ENCODE measurements at regions not wholly inside any gene's neighbourhood (a gene's known extent, or its start where the extent isn't known, plus 50 kb on each side); places are given as distances from the start of the nearest gene placed in this dataset.

DNA sequence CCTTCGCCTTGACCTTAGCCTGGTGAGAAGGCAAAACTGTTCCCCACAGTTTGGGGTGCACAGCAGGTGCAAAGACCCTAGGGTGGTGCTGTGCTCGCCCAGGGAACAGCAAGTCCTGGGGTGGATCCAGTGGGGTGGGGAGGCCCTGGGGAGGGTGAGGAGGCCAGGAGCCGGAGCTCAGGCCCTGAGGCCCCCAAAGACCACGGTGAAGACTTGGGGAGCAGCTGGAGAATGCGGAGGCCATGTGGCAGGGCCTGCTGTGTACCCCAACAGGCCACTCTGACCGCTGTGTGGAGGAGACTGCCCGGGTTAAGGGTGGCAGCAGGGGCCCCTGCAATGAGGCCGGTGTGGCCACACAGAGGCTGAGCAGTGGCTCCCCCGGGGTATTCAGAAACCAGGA, 101.1 kb upstream of the RTL6 start:
- H3K9ac ChIP-seq (ENCODE audit: low read length) = no peak overlapping the region
- no peak overlapping the region for H3K4me3 ChIP-seq (ENCODE audit: low read length)
- DNase-seq (ENCODE audit: low read depth) = no peak
- no peaks in the 10 kb centered on the region for H3K4me1 ChIP-seq (ENCODE audit: control insufficient read depth, insufficient read depth, low read length)
- H3K36me3 ChIP-seq (ENCODE audit: control insufficient read depth, insufficient read depth, low read length, severe bottlenecking) = no peaks in the 10 kb centered on the region
- H3K9me3 ChIP-seq (ENCODE audit: control insufficient read depth, low read length) = no peaks in the 10 kb centered on the region
- peaks cover 53% of the 10 kb centered on the region for H3K27me3 ChIP-seq (replicated peaks; ENCODE audit: control insufficient read depth, insufficient read depth, low read length)

GRCh38 chr22:44597616-44598015, 99.6 kb upstream of the RTL6 start:
- H3K36me3 ChIP-seq (ENCODE audit: control insufficient read depth, insufficient read depth, low read length, severe bottlenecking) = no peaks in the 10 kb centered on the region
- peaks cover 56% of the 10 kb centered on the region for H3K27me3 ChIP-seq (replicated peaks; ENCODE audit: control insufficient read depth, insufficient read depth, low read length)
- DNase-seq (ENCODE audit: low read depth) = peak; percentile 13
- H3K4me1 ChIP-seq (ENCODE audit: control insufficient read depth, insufficient read depth, low read length) = no peaks in the 10 kb centered on the region
- H3K9me3 ChIP-seq (ENCODE audit: control insufficient read depth, low read length) = no peaks in the 10 kb centered on the region
- no peak overlapping the region for H3K4me3 ChIP-seq (ENCODE audit: low read length)
- H3K9ac ChIP-seq (ENCODE audit: low read length) = no peak overlapping the region

DNA sequence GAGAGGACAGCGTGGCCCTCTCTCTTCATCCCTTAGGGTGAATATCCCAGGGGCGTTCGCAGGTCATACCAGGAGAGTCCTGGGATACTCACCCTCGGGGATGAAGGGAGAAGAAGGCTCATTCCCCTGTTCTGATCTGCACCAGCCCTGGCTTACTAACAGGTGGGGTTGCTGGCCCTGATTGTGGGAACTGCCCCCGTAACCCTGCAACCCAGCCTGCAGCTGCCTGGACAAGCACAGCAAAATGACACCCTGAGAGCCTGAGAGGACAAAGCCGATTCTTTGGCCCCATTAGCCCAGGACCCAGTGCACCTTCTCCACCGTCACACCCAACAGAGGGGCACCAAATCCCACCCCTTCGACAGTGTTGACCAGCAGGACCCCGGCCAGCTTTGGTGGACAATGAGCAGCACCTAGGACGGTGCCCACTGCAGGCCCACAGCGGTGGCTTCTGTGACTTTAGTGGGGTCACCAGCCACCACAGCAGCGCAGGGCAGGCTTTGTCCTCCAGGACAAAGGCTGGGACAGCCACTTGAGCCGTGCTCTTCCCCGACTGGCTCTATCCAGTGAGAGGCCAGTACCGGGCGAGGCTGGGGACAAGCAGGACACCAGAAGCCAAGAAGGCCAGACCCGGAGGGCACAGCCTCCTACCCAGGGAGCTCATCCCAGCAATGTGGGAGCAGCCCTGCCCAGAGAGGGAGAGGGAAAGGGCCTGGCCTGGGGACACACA, 98.5 kb upstream of the RTL6 start:
- no peaks in the 10 kb centered on the region for H3K36me3 ChIP-seq (ENCODE audit: control insufficient read depth, insufficient read depth, low read length, severe bottlenecking)
- H3K4me1 ChIP-seq (ENCODE audit: control insufficient read depth, insufficient read depth, low read length) = no peaks in the 10 kb centered on the region
- no peaks in the 10 kb centered on the region for H3K9me3 ChIP-seq (ENCODE audit: control insufficient read depth, low read length)
- no peak overlapping the region for H3K9ac ChIP-seq (ENCODE audit: low read length)
- H3K4me3 ChIP-seq (ENCODE audit: low read length) = no peak overlapping the region
- peaks cover 59% of the 10 kb centered on the region for H3K27me3 ChIP-seq (replicated peaks; ENCODE audit: control insufficient read depth, insufficient read depth, low read length)
- no peak for DNase-seq (ENCODE audit: low read depth)

DNA sequence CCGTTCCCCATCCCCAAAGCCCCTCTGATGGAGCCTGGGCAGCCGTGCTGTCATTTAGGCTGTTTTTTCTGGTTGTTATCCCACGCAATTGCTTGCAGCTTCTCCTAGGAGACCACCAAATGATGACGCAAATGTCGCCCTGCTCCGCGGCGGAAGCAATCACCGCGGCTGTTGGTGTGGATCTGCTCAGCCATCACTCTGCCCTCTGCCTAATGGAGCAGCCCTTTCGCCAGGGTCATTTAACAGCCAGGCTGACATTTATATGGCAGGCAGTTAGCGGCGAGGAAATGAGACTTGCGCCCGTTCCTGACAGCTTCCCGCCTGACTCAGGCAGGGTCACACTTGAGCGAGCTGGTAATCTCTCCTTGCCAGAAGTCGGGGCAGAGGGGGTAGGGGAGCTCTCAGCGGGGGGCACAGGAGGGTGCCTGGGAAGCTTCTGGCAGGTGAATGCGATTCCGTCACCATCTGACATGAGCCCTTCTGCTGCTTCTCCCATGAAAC, 97.9 kb upstream of the RTL6 start:
- Histone ChIP-seq H3K4me3 (ENCODE audit: low read length) (no peak overlapping the region), H3K27me3 (replicated peaks; ENCODE audit: control insufficient read depth, insufficient read depth, low read length) (peaks cover 60% of the 10 kb centered on the region), H3K9me3 (ENCODE audit: control insufficient read depth, low read length) (no peaks in the 10 kb centered on the region), H3K36me3 (ENCODE audit: control insufficient read depth, insufficient read depth, low read length, severe bottlenecking) (no peaks in the 10 kb centered on the region), H3K9ac (ENCODE audit: low read length) (no peak overlapping the region), H3K4me1 (ENCODE audit: control insufficient read depth, insufficient read depth, low read length) (no peaks in the 10 kb centered on the region)
- DNase-seq (ENCODE audit: low read depth) = no peak

DNA sequence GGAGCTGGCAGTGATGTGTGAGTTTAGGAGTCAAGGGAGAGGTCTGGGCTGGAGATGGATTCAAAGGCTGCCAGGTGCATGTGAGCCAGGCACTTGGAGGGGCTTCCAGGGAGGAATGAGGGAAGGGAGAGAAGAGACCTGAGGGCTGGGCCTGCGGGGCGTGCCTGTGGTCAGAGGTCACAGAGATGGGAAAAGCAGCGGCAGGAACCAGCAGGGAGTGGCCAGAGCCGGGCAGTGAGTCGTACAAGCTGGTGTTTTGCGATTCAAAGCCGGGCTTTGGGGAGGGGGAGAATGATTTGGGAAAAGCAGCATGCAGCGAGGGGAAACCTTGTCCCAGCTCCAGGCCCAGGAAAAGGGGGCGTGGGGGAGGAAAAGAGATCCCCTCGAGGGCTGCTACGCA, 96.9 kb upstream of the RTL6 start:
- Histone ChIP-seq H3K9ac (ENCODE audit: low read length) (no peak overlapping the region), H3K9me3 (ENCODE audit: control insufficient read depth, low read length) (no peaks in the 10 kb centered on the region), H3K27me3 (replicated peaks; ENCODE audit: control insufficient read depth, insufficient read depth, low read length) (peaks cover 59% of the 10 kb centered on the region), H3K4me1 (ENCODE audit: control insufficient read depth, insufficient read depth, low read length) (no peaks in the 10 kb centered on the region), H3K4me3 (ENCODE audit: low read length) (no peak overlapping the region), H3K36me3 (ENCODE audit: control insufficient read depth, insufficient read depth, low read length, severe bottlenecking) (no peaks in the 10 kb centered on the region)
- no peak for DNase-seq (ENCODE audit: low read depth)

DNA sequence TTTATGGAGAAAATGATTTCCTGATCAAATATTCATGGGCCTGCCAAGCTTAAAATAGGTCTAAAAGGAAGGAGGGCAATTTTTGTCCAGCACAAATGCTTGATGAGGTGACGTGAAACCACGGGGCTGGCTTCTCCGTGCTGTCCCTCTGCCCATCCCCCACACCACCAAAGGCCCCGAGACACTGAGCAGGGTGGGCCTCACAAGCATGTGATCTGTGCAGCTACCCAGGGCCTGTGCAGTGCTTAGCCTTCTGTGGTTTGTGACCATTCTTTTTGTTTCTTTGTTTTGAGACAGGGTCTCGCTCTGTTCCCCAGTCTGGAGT, 94.8 kb upstream of the RTL6 start:
- Histone ChIP-seq H3K4me3 (ENCODE audit: low read length) (no peak overlapping the region), H3K36me3 (ENCODE audit: control insufficient read depth, insufficient read depth, low read length, severe bottlenecking) (no peaks in the 10 kb centered on the region), H3K27me3 (replicated peaks; ENCODE audit: control insufficient read depth, insufficient read depth, low read length) (peaks cover 53% of the 10 kb centered on the region), H3K9me3 (ENCODE audit: control insufficient read depth, low read length) (peaks cover 6% of the 10 kb centered on the region), H3K4me1 (ENCODE audit: control insufficient read depth, insufficient read depth, low read length) (no peaks in the 10 kb centered on the region), H3K9ac (ENCODE audit: low read length) (no peak overlapping the region)
- no peak for DNase-seq (ENCODE audit: low read depth)

DNA sequence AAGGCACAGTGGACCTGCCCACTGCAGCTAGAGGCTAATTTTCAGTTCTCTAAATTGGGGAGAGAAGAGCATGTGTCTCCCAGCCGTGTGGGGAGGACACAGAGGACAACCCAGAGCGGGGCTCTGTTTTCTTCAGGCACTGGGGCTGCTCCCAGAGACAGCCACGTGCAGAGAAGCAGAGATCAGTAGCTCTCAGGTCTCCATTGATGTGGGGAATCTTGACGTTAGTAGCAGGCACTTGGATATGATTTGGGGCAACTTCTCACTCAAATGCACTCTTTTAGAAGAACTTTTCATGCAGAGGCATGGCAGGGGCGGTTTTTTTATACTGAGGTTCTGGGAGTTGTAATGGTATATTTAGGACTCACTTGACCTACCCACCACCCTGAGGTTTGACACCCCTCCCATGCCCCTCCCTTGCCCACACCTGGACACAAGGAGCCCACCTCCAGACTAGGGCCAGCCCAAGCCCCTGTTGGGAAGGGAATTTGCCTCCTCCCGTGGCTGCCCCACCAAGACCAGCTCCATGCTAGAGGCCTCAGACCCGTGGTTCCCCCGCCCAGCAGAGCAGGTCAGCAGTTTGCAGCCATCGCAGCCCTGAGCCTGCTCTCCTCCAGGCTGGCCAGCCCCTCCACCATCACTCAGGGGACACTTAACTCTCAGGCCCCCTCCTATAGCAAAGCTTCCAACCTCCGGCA, 94.2 kb upstream of the RTL6 start:
- Histone ChIP-seq H3K27me3 (replicated peaks; ENCODE audit: control insufficient read depth, insufficient read depth, low read length) (peaks cover 55% of the 10 kb centered on the region), H3K4me1 (ENCODE audit: control insufficient read depth, insufficient read depth, low read length) (no peaks in the 10 kb centered on the region), H3K9ac (ENCODE audit: low read length) (no peak overlapping the region), H3K4me3 (ENCODE audit: low read length) (no peak overlapping the region), H3K9me3 (ENCODE audit: control insufficient read depth, low read length) (peaks cover 11% of the 10 kb centered on the region), H3K36me3 (ENCODE audit: control insufficient read depth, insufficient read depth, low read length, severe bottlenecking) (no peaks in the 10 kb centered on the region)
- DNase-seq (ENCODE audit: low read depth) = no peak

DNA sequence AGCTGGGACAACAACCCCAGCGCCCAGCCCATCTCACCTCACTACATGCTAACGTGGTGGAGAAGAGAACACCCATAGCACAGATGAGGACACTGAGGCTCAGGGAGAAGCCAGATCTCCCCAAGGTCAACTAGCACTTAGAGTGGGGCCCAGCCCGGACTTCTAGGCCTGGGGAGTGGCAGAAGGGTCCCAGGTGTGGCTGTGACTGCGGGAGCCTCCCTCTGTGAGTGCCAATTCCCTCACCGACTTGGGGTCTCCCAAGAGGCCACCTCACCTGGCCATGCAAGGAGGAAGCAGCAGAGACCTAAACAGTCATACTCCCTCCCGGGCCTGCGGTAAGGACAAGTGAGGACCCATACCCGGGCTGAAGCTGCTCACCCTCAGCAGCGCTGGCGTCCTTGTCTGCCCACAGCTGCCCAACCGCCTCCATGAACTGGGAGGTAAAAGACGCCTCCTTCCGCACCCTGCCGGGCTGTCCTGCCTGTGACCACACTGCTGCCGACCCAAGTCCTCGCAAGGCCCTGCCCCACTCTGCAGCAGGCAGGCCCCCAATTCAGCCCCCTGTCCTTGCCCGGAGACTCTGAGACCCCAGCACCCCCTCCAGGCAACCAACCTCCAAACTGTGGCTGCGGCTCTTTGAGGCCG, 93.2 kb upstream of the RTL6 start:
- no peak for DNase-seq (ENCODE audit: low read depth)
- no peak overlapping the region for H3K4me3 ChIP-seq (ENCODE audit: low read length)
- peaks cover 58% of the 10 kb centered on the region for H3K27me3 ChIP-seq (replicated peaks; ENCODE audit: control insufficient read depth, insufficient read depth, low read length)
- no peaks in the 10 kb centered on the region for H3K36me3 ChIP-seq (ENCODE audit: control insufficient read depth, insufficient read depth, low read length, severe bottlenecking)
- no peak overlapping the region for H3K9ac ChIP-seq (ENCODE audit: low read length)
- peaks cover 13% of the 10 kb centered on the region for H3K9me3 ChIP-seq (ENCODE audit: control insufficient read depth, low read length)
- H3K4me1 ChIP-seq (ENCODE audit: control insufficient read depth, insufficient read depth, low read length) = no peaks in the 10 kb centered on the region

DNA sequence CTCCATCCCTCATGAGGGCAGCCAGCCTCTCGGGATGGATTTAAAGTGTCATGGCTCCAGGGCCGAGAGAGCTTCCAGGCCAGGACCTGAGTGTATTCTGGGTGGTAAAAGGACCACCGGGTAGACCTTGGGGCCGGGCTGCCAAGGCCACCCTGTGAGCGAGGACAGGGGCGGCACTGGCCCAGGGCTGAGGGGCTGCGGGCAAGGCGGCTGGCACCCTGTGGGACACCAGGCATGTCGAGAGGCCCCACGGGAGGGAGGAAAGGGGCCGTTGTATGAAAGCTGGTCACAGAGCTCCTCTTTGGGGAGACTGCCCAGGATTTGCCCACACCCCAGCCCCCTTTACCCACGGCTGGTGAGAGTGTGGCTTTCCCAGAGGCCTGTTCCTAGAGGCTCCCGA, 92.3 kb upstream of the RTL6 start:
- no peak overlapping the region for H3K4me3 ChIP-seq (ENCODE audit: low read length)
- DNase-seq (ENCODE audit: low read depth) = no peak
- peaks cover 58% of the 10 kb centered on the region for H3K27me3 ChIP-seq (replicated peaks; ENCODE audit: control insufficient read depth, insufficient read depth, low read length)
- H3K9me3 ChIP-seq (ENCODE audit: control insufficient read depth, low read length) = peaks cover 13% of the 10 kb centered on the region
- no peak overlapping the region for H3K9ac ChIP-seq (ENCODE audit: low read length)
- H3K4me1 ChIP-seq (ENCODE audit: control insufficient read depth, insufficient read depth, low read length) = no peaks in the 10 kb centered on the region
- H3K36me3 ChIP-seq (ENCODE audit: control insufficient read depth, insufficient read depth, low read length, severe bottlenecking) = no peaks in the 10 kb centered on the region

- Histone ChIP-seq H3K9me3 (ENCODE audit: control insufficient read depth, low read length) (peaks cover 13% of the 10 kb centered on the region), H3K4me1 (ENCODE audit: control insufficient read depth, insufficient read depth, low read length) (no peaks in the 10 kb centered on the region), H3K36me3 (ENCODE audit: control insufficient read depth, insufficient read depth, low read length, severe bottlenecking) (no peaks in the 10 kb centered on the region), H3K9ac (ENCODE audit: low read length) (no peak overlapping the region), H3K4me3 (ENCODE audit: low read length) (no peak overlapping the region), H3K27me3 (replicated peaks; ENCODE audit: control insufficient read depth, insufficient read depth, low read length) (peaks cover 54% of the 10 kb centered on the region)
- DNase-seq (ENCODE audit: low read depth) = no peak
Observed at GRCh38 chr22:44589831-44590230, 91.8 kb upstream of the RTL6 start.

DNA sequence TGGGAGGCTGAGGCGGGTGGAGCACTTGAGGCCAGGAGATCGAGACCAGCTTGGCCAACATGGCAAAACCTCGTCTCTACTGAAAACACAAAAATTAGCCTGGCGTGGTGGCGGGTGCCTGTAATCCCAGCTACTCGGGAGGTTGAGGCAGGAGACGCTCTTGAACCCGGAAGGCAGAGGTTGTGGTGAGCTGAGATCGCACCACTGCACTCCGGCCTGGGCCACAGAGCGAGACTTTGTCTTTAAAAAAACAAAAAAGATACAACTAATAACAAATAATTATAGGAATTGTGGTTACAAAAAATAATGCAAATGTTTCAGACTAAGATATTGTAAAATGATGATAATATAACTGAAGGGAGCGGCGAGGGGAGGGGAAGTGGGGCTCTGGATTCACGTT, 90.3 kb upstream of the RTL6 start:
- Histone ChIP-seq H3K36me3 (ENCODE audit: control insufficient read depth, insufficient read depth, low read length, severe bottlenecking) (no peaks in the 10 kb centered on the region), H3K9ac (ENCODE audit: low read length) (no peak overlapping the region), H3K4me3 (ENCODE audit: low read length) (no peak overlapping the region), H3K4me1 (ENCODE audit: control insufficient read depth, insufficient read depth, low read length) (no peaks in the 10 kb centered on the region), H3K27me3 (replicated peaks; ENCODE audit: control insufficient read depth, insufficient read depth, low read length) (peaks cover 47% of the 10 kb centered on the region), H3K9me3 (ENCODE audit: control insufficient read depth, low read length) (peaks cover 13% of the 10 kb centered on the region)
- no peak for DNase-seq (ENCODE audit: low read depth)
